IMR-90 (cell line): ENCODE measurements at regions not wholly inside any gene's neighbourhood (a gene's known extent, or its start where the extent isn't known, plus 50 kb on each side); places are given as distances from the start of the nearest gene placed in this dataset.

Source experiments
- CEBPB ChIP-seq: IDR thresholded peaks from 2 replicates; pipeline ENCODE4 v1.6.1; 2012; ENCODE audit warnings: low read depth, low read length, improper control_type of control experiment
- CTCF ChIP-seq: conservative IDR thresholded peaks from 2 replicates; pipeline ENCODE4 v1.5.1; 2012; ENCODE audit warnings: mild to moderate bottlenecking, low read depth, low read length, improper control_type of control experiment
- FOS ChIP-seq: fragments of 150-350 bp; IDR thresholded peaks from 2 replicates; pipeline ENCODE4 v1.6.1; 2016; ENCODE audit warnings: low read depth, low read length
- MAFK ChIP-seq: IDR thresholded peaks from 2 replicates; pipeline ENCODE4 v1.6.1; 2012; ENCODE audit warnings: low read depth, low read length, improper control_type of control experiment
- MAZ ChIP-seq: IDR thresholded peaks from 2 replicates; pipeline ENCODE4 v1.6.1; 2012; ENCODE audit warnings: low read depth, mild to moderate bottlenecking, low read length, improper control_type of control experiment, moderate library complexity, borderline replicate concordance
- POLR2A ChIP-seq: IDR thresholded peaks from 2 replicates; pipeline ENCODE4 v1.6.1; 2012; ENCODE audit warnings: mild to moderate bottlenecking, low read depth, low read length
- RAD21 ChIP-seq: IDR thresholded peaks from 2 replicates; pipeline ENCODE4 v1.6.1; 2012; ENCODE audit warnings: low read length, improper control_type of control experiment
- RCOR1 ChIP-seq: IDR thresholded peaks from 2 replicates; pipeline ENCODE4 v1.6.1; 2012; ENCODE audit warnings: mild to moderate bottlenecking, low read length, improper control_type of control experiment; ENCODE audit not compliant: insufficient replicate concordance
- SMC3 ChIP-seq: fragments of 150-350 bp; IDR thresholded peaks from 2 replicates; pipeline ENCODE4 v1.6.1; 2016; ENCODE audit warnings: low read depth, mild to moderate bottlenecking, antibody characterized with exemption, low read length, moderate library complexity

DNA sequence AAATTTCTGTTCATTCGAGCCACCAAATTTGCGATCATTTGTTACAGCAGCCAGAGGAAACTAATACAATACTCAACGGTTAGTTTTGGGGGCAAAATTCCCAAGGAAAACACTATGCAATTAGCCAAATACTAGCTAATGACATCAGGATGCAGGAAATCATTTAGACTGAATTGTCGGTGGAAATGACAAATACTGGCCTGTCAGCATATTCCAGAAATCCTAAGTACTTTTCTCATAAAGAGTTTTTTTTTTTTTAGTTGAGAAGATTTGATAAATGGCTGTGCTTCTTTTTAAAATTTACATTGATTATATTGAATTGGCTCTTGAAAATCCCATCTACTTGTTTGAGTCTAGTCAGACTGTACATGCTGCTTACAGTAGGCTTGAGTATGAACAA, 410.1 kb downstream of the SUCLG1 start:
- no peak for TF ChIP-seq CTCF
- TF ChIP-seq SMC3: no peak
- no peak for TF ChIP-seq RAD21
- no peak for TF ChIP-seq CEBPB
- peak; percentile 52; the same call in 1 of the 2 replicates for TF ChIP-seq MAFK
- TF ChIP-seq MAZ: no peak
- no peak for TF ChIP-seq POLR2A
- TF ChIP-seq FOS: no peak
- TF ChIP-seq RCOR1: no peak
